BJ (cell line): ENCODE measurements at regions not wholly inside any gene's neighbourhood (a gene's known extent, or its start where the extent isn't known, plus 50 kb on each side); places are given as distances from the start of the nearest gene placed in this dataset.

Experiments
- CTCF ChIA-PET: fragments of 350-600 bp; formaldehyde crosslinking; extraction: SDS; loops from one replicate; lab custom pipeline; 2021; ENCODE audit warnings: antibody characterized with exemption, inconsistent platforms; lab: Yijun Ruan, JAX
- POLR2A ChIA-PET: fragments of 300-600 bp; sonication (Branson Sonifier 250); formaldehyde crosslinking; extraction: SDS; loops from one replicate; lab custom pipeline; 2021; ENCODE audit warnings: antibody characterized with exemption; lab: Charles Lee
- DNase-seq: peaks from one replicate; pipeline ENCODE4 v3.0.0-alpha.2; 2011; ENCODE audit warnings: low read depth
- H3K27me3 ChIP-seq: 2 replicates; pipeline ENCODE4 v1.6.0; 2011; ENCODE audit warnings: low read length; ENCODE audit not compliant: control insufficient read depth, insufficient read depth
- H3K36me3 ChIP-seq: 2 replicates; pipeline ENCODE4 v1.5.1; 2011; ENCODE audit warnings: low read length; ENCODE audit not compliant: control insufficient read depth, insufficient read depth
- H3K4me3 ChIP-seq: 2 replicates; pipeline ENCODE4 v1.5.1; 2011; ENCODE audit warnings: low read depth, mild to moderate bottlenecking, control low read depth, low read length
- TF ChIP-seq, protein P1 (sequence below): IDR thresholded peaks from 2 replicates; pipeline ENCODE4 v1.5.1; 2011; ENCODE audit warnings: low read depth, mild to moderate bottlenecking, control low read depth, inconsistent platforms, low read length, moderate library complexity; ENCODE audit not compliant: insufficient read depth

DNA sequence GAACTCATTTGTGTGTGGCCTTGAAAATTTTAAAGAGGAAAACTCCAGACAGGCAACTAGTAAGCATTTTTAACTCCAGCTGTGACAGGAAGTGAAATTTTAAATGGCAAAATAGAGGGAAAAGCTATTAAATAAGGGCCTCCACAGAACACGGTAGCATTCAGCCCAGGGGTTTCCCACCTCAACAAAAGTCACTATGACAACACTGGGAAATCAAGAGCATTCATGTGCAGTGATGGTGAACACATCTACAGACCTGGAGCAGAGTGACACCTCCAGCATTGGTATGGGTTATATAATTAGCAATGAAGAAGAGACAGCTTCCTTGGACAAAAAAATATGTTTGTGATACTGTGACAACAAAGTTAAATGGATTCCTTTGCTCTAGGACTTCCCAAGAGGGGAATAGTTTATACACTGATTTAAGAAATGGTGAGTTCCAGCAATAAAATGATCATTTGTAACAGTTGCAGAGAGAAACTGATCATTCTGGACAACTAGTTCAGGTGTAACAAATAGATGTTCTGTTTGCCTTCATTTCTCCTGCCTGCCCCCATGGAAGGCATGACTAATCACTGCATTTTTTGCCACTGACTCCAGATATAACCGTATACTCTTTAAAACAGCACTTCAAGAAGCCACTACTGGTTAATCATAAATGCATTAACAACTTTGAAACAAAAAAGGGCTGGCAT is 93.3 kb upstream of the SLC44A1 start:
- POLR2A ChIA-PET, result no interaction called here
- CTCF ChIA-PET, result interaction anchor here (0.6 to 2.3 kb wide), 6 partner anchors 10 to 318 kb away, joined by 3 to 8 read pairs (median 5); no protein-coding TSS in a partner anchor

DNA sequence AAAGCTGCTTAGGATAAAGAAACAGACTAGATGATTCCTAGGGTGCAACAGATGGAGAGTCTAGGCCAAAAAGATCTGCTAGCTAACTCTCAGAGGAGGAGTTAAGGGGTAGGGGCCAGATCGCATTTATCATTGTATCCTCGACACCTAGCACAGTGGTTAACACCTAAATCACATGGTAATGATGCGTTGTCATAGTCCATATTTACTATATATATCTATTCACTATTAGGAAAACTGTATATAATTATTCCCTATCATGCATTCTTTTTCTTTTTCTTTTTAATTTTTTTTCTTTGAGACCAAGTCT is 92.8 kb upstream of the SLC44A1 start:
- TF ChIP-seq, protein P1, sequence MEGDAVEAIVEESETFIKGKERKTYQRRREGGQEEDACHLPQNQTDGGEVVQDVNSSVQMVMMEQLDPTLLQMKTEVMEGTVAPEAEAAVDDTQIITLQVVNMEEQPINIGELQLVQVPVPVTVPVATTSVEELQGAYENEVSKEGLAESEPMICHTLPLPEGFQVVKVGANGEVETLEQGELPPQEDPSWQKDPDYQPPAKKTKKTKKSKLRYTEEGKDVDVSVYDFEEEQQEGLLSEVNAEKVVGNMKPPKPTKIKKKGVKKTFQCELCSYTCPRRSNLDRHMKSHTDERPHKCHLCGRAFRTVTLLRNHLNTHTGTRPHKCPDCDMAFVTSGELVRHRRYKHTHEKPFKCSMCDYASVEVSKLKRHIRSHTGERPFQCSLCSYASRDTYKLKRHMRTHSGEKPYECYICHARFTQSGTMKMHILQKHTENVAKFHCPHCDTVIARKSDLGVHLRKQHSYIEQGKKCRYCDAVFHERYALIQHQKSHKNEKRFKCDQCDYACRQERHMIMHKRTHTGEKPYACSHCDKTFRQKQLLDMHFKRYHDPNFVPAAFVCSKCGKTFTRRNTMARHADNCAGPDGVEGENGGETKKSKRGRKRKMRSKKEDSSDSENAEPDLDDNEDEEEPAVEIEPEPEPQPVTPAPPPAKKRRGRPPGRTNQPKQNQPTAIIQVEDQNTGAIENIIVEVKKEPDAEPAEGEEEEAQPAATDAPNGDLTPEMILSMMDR, result no peak
- CTCF ChIA-PET, result interaction anchor here (0.6 kb wide), 2 partner anchors 65 to 319 kb away, joined by 3 to 5 read pairs; no protein-coding TSS in a partner anchor

More for the DNA sequence above, 93.3 kb upstream of the SLC44A1 start:
- Histone ChIP-seq H3K4me3 (no peak overlapping the region), H3K27me3 (no peaks in the 10 kb centered on the region), H3K36me3 (no peaks in the 10 kb centered on the region)
- no peak for DNase-seq
- TF ChIP-seq, protein P1, result no peak

DNA sequence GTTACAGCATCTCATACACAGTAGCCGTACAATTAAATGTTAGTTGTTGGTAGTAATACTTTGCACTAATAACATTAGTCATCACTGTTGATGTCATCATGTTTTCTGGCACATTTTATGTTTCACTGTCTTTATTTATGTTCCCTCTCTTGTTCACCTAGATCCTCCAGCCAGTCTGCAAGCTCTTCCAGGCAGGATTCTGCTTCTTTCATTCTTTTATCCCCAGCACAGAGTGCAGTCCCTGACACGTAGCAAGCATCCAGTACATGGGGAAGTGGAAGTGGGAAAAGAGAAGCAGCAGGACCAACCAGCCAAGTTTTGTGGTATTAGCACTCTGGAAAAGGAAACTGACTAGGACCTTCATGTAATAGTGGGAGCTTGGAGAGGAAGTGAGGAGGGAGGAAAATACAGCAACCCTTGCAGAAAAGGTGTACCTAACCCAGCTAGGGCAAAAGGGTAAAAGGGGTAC is 89.7 kb upstream of the SLC44A1 start:
- TF ChIP-seq, protein P1, result no peak
- no peaks in the 10 kb centered on the region for H3K36me3 ChIP-seq
- no peak overlapping the region for H3K4me3 ChIP-seq
- ChIA-PET POLR2A (no interaction called here), CTCF (interaction anchor here (1.0 to 3.0 kb wide), 6 partner anchors 9 to 292 kb away, joined by 3 to 20 read pairs (median 6); no protein-coding TSS in a partner anchor)
- H3K27me3 ChIP-seq, result no peaks in the 10 kb centered on the region
- DNase-seq, result no peak

More for the DNA sequence above, 92.8 kb upstream of the SLC44A1 start:
- POLR2A ChIA-PET, result no interaction called here
- Histone ChIP-seq H3K4me3 (no peak overlapping the region), H3K27me3 (no peaks in the 10 kb centered on the region), H3K36me3 (no peaks in the 10 kb centered on the region)
- no peak for DNase-seq

DNA sequence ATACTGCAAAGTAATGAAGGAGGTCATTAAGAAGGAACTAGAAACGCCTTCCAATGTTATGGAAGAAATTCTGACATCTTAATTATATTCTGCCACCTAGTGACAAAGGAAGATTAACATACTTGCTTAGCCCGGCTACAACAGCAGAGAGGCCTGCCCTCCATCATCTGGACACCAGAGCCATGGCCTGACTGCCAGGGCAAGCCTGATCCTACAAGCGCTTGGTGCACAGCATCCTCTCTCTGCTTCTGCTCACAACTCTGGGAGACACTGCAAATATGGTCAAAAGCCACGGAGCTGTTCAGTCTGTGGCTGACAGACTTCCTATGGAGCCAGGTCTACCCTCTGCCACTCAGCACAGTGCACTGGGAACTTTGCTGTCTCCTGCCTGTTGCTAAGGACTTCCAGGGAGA is 87.3 kb upstream of the SLC44A1 start:
- peak; percentile 44 for DNase-seq
- no peaks in the 10 kb centered on the region for H3K27me3 ChIP-seq
- H3K4me3 ChIP-seq, result no peak overlapping the region
- TF ChIP-seq, protein P1, result peak; percentile 48
- H3K36me3 ChIP-seq, result no peaks in the 10 kb centered on the region
- POLR2A ChIA-PET, result no interaction called here
- CTCF ChIA-PET, result interaction anchor here (0.8 to 6.3 kb wide), 9 partner anchors 80 to 294 kb away, joined by 3 to 55 read pairs (median 4); no protein-coding TSS in a partner anchor

DNA sequence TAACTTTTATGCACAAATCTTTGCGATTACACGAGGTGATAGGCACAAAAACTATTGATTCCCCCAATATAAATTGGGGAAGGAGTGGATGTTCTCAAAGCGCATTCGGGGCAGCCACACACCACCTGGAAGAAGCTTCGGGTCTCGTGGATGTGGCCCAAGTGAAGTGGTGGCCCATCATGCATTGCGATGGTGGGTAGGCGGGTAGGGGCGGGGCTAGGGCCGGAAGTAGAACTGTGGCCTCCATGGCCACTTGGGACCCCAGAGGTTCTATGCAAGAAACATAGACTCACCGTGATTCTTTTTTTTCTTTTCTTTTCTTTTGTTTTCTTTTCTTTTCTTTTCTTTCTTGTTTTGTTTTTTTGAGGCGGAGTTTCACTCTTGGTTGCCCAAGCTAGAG is 86.4 kb upstream of the SLC44A1 start:
- no peaks in the 10 kb centered on the region for H3K36me3 ChIP-seq
- DNase-seq, result no peak
- no peaks in the 10 kb centered on the region for H3K27me3 ChIP-seq
- TF ChIP-seq, protein P1, result no peak
- CTCF ChIA-PET, result interaction anchor here (0.7 to 6.3 kb wide), 8 partner anchors 10 to 294 kb away, joined by 3 to 55 read pairs (median 4); no protein-coding TSS in a partner anchor
- no peak overlapping the region for H3K4me3 ChIP-seq
- POLR2A ChIA-PET, result no interaction called here
